ENCODE measurements at regions not wholly inside any gene's neighbourhood (a gene's known extent, or its start where the extent isn't known, plus 50 kb on each side); places are given as distances from the start of the nearest gene placed in this dataset.

- in situ Hi-C loops (cut with MboI; ENCODE audit: low sequenced_read_pairs, unreplicated experiment) = no loop called here
- DNase-seq (ENCODE audit: low spot score) = no peak
- no peak for TF ChIP-seq CTCF (IDR thresholded peaks at IDR 0.05; ENCODE audit: borderline replicate concordance, control extremely low read depth, extremely low read depth, insufficient read depth, missing control alignments)
Measured at GRCh38 chr11:35064114-35064800, 74.7 kb upstream of the CD44 start.

- no peak for DNase-seq (ENCODE audit: low spot score)
- no peak for TF ChIP-seq CTCF (IDR thresholded peaks at IDR 0.05; ENCODE audit: borderline replicate concordance, control extremely low read depth, extremely low read depth, insufficient read depth, missing control alignments)
Measured at GRCh38 chr11:35065566-35065965, 73.4 kb upstream of the CD44 start.

GRCh38 chr11:35066030-35066429 is 72.9 kb upstream of the CD44 start:
- in situ Hi-C loops (cut with MboI; ENCODE audit: low sequenced_read_pairs, unreplicated experiment) = no loop called here
- no peak for TF ChIP-seq CTCF (IDR thresholded peaks at IDR 0.05; ENCODE audit: borderline replicate concordance, control extremely low read depth, extremely low read depth, insufficient read depth, missing control alignments)
- no peak for DNase-seq (ENCODE audit: low spot score)

More at GRCh38 chr11:35065566-35065965, 73.4 kb upstream of the CD44 start:
- in situ Hi-C loops (cut with MboI; ENCODE audit: low sequenced_read_pairs, unreplicated experiment) = no loop called here

DNA sequence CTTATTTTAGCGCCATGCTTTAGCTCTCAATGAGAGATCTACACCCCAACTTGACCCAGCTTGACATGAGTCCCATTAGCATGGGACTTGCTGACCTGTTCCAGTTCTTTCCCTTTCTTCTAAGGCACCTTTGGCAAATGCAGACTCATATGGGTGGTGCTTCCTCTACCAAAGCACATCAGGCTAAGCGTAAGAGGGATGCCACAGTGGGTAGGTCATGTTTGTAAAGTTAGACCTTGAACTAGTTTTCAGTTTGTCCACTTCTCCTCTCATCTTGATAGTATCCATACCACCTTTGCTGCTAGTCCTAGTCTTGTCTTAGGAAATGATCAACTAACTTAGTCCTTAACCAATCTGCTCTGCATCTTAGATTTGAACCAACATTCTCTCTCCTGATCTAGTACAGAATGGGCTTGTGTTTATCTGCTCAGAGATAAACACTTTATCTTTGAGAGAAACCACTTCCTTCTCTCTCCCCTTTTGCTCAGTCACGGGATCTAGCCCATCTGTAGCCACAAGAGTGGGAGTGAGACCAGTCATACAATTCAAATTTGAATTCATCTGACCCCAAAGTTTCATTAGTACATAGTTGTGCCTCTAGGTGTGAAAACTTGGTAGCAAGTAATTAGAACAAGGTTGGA is 72.1 kb upstream of the CD44 start:
- in situ Hi-C loops (cut with MboI; ENCODE audit: low sequenced_read_pairs, unreplicated experiment) = no loop called here
- TF ChIP-seq CTCF (IDR thresholded peaks at IDR 0.05; ENCODE audit: borderline replicate concordance, control extremely low read depth, extremely low read depth, insufficient read depth, missing control alignments) = no peak
- DNase-seq (ENCODE audit: low spot score) = no peak

- in situ Hi-C loops (cut with MboI; ENCODE audit: low sequenced_read_pairs, unreplicated experiment) = no loop called here
- TF ChIP-seq CTCF (IDR thresholded peaks at IDR 0.05; ENCODE audit: borderline replicate concordance, control extremely low read depth, extremely low read depth, insufficient read depth, missing control alignments) = no peak
- no peak for DNase-seq (ENCODE audit: low spot score)
Measured at GRCh38 chr11:35071722-35072121, 67.2 kb upstream of the CD44 start.

DNA sequence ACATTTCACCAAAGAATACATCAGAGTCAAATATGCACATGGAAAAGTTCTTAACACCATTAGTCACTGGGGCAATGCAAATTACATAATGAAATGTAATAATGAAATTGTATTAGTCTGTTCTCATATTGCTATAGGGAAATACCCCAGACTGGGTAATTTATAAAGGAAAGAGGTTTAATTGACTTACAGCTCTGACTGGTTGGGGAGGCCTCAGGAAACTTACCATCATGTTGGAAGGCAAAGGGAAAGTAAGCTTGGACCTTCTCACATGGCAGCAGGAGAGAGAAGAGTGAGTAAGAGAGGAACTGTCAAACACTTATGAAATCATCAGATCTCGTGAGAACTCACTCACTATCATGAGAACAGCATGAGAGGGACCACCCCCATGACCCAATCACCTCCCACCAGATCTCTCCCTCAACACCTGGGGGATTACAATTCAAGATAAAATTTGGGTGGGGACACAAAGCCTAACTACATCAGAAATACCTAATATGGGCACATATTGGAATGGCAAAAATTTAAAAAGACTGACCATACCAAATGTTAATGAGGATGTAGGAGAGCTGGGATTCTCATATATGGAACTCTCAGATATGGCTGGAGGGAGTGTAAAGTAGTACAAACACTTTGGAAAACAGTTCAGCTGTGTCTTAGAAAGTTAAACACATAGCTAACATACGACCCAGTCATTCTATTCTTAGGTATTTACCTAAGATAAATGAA is 65.1 kb upstream of the CD44 start:
- in situ Hi-C loops (cut with MboI; ENCODE audit: low sequenced_read_pairs, unreplicated experiment) = no loop called here
- DNase-seq (ENCODE audit: low spot score) = no peak
- no peak for TF ChIP-seq CTCF (IDR thresholded peaks at IDR 0.05; ENCODE audit: borderline replicate concordance, control extremely low read depth, extremely low read depth, insufficient read depth, missing control alignments)

Data from GM13976 (cell line).